Stimulated activated CD4-positive, alpha-beta T cell treated with anti-CD3 and anti-CD28 coated beads, Interleukin-1b, Interleukin-23, amount 100 ng/mL, for 24 hours (primary cell): ENCODE measurements at regions not wholly inside any gene's neighbourhood (a gene's known extent, or its start where the extent isn't known, plus 50 kb on each side); places are given as distances from the start of the nearest gene placed in this dataset.

ENCODE experiments used
- DNase-seq, 4 experiments: peaks; one replicate each; pipeline ENCODE4 v3.0.0-alpha.2; 2020; ENCODE audit warnings: low read depth in 4 of 4, low spot score in 1 of 4

DNA sequence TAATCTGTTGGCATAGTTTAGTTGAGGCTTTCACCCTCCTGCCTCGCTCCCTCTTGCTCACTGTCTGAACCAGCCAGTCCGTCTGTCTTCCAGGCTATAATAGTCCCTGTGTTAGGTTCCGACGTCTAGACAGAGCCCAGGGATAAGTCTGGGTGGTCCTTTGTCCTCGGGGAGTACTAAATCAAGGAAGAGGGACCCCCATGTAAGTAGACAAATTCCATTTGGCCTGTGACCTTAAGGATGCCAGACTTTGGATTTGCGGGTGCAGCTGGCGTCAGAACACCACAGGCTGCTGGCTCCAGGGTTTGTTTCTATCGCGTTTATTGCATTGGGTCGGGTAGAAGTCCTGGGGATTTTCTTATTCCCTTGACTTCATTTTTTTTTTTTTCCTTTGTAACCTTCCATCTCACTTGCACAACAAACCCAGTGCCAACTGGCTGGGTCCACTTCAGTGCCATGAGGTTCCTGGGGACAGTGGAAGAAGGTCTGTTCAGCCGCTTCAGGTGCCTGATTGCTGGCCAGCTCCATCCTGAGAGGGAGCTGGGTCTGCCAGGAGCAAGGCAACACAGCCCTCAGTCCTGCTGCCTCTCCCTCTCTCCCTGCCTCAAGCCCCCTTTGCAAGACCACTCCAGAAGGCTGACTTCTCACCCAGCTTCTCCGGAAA, 95.4 kb upstream of the KLHL25 start:
- DNase-seq = no peak

DNA sequence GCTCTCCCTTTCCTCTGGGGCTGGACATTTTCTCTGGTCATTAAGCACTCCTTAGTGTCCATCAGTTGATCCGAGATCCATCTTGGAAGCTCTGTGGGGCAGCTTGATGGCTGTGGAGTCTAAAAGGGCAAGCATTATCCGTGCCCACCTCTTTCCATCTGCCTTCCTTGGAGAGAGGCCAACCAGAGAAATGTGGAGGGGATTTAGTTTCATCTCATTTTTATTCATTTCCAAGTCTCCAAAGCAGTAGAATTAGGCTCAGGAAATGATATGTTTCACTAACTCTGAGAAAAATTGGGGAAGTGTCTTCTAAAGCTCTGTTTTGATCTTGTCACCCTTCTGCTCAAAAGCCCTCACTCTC, 95.9 kb upstream of the KLHL25 start:
- DNase-seq = no peak

DNA sequence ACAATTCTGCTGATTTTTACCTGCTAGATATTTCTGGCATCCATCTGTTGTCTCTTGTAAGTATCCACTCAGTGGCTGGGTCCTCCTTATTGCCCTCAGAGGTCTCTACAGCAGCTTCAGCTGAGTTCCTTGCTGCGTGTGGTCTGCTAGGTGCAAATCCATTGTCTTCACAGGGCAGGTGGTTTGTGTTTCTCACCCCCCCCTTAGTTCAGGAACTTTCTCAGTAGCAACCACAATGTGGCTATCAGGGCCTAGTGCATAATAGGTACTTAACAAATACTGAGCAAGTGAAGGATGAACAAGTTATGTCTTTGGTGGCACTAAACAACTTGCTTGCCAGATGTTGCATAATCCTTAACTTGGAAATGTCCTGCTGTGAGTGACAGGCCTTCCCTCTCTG, 96.7 kb upstream of the KLHL25 start:
- no peak for DNase-seq

DNA sequence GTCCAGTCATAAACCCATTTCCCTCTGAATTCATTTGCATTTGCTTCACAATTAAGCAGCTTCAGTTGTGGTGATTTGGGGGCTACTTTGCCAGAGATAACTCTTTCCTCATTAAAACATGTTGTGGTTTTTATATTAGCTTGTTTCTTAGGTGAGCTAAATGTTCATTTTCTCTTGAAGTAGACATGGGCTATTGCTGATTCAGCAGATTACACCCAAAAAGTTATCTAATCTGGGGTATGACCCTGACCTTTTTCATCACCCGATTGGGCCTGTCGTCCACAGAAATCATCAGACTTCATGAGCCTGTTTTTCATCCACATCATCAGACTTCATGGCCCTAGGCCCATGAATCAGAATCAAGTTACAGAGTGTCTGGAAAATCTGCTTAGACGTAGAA, 97.5 kb upstream of the KLHL25 start:
- no peak for DNase-seq

GRCh38 chr15:85897207-85897894, 102.6 kb upstream of the KLHL25 start:
- DNase-seq = no peak

DNA sequence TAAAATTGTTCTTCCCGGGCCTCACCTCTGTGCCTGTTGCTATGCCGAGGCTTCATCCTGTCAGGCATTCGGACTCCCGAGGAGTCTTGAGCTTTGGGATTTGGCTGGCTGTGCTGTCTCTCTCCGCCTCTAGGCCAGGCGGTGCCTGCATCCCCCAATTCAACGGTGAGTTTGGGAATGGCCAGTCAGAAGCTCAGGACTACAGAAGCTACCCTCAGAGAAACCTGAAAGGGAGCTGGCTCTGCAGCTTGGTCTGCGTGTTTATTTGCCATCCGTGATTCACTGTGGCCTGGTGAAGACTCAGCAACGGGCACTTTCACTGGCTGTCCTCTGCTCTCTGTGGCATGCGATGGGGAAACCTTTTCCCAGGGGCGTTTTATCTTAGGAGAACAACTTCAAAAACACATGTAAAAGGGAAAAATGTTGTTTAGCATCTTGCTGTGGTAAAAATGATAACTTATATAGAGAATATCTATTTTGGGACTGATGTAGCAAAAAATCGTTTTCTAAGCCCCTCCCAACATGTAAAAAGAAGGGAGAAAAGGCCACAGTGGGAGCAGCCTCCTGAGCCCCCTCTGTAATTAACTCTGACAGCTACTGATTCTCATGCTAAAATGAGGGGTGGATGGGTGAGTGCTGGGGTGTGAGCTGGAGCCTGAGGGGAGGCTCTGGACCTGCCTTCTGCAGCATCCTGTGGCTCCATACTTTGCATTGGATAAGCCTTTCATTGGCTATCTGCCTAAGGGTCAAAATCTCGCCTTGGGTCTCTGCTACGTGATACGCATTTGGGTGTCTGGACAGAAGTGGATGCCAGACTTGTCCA, 103.4 kb upstream of the KLHL25 start:
- DNase-seq = no peak

DNA sequence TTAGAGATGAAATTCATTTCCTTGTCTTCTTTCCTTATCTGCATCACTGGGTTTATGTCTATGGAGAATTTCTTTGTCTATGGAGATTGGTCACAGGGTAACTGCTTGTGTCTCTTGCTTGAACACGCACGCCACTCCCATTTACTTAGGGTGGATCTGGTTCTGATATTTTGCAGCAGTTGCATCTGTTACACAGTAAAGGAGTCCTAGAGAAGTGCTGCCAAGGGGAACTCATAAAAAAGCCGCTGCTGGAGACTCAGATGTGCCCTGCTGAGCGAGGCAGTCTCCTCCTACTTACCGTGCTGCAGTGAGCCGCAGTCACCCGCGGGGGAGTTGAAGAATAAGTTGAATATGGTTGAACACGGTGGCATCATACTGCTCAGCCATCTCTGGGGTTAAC, 105.2 kb upstream of the KLHL25 start:
- DNase-seq = no peak

GRCh38 chr15:85905751-85906450, 111.2 kb upstream of the KLHL25 start:
- no peak for DNase-seq

- DNase-seq = no peak
These were observed 111.9 kb upstream of the KLHL25 start for GRCh38 chr15:85906640-85907039.

DNA sequence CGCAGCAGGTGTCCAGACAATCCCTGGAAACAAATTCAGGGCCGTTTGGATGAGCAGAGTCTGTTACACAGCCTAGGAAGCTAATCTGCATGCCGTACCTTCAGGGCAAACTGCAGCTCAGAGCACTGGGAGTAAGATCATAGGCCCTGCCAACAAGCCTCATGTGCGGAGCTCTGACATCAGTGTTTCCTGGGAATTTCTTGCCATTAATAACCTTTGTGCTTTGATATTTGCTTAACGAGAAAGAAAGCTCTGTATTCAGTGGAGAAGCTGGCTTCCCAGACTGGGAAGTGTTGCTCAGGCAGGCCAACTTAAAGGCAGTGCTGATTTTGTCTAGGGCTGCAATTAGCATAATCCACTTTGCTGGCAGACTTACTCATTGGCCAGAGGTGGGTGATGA, 116.1 kb upstream of the KLHL25 start:
- DNase-seq = no peak

GRCh38 chr15:85913461-85913860, 118.7 kb upstream of the KLHL25 start:
- no peak for DNase-seq

DNA sequence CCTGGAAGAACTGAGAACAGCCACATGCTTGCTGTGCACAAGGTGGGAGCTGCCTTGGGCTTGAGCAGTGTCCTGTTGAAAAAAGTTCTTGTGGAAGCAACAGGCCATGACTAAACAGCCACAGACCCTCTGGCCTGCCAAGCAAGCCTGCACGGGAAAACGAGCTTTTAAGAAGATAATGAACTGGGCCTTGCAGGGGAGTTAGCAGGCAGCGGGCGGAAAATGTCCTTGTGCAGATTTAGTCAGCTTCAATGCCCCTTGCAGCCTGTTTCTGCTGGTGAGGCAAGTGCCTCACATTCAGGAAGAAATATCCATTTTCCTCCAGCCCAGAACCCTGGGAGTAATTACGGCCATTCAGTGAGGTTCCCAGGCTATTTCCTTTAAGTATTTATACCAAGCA, 126.2 kb upstream of the KLHL25 start:
- no peak for DNase-seq

DNA sequence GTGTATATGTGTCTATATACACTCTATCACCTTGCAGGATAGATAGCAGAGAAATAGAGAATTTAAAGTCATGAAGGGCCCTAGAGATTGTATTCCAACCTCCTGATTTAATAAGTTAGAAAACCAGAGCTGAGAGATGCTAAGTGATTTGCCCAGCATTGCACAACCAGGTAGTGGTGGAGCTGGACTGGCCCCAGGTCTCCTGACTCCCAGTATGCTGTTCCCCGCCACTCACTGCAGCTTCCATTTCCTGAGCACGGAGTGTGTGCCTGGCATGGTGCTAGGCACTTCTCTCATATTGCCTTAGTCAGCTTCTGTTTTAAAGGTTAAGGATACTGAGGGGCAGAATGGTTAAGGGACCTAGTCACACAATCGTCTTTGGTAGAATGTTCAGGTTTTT, 129.4 kb upstream of the KLHL25 start:
- no peak for DNase-seq

DNA sequence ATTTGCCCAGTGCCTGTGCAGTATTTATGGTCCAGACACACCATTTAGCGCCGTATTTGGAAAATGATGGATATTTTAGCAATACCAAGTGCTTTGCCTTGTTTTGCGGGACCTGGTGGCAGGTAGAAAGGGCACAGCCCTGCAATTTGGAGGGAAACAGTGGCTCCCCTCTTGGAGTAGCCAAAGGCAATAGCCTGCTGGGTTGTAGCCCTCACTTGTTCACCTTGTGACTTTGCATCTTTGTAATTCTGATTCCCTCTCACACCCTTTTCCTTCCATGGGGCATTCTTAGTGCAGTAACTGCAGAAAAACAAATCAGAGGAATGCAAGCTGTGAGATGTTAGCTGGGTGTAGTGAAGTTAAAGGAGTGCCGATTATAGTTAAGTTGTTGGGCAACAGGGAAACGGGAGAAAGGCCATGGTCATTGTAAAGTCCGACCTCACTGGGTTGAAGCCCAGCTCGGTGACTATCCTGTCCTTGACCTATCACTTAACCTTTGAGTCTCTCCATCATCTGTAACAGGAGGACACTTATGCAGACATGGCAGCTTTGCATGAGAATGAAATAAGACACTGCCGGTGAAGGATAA, 131.0 kb upstream of the KLHL25 start:
- no peak for DNase-seq

DNA sequence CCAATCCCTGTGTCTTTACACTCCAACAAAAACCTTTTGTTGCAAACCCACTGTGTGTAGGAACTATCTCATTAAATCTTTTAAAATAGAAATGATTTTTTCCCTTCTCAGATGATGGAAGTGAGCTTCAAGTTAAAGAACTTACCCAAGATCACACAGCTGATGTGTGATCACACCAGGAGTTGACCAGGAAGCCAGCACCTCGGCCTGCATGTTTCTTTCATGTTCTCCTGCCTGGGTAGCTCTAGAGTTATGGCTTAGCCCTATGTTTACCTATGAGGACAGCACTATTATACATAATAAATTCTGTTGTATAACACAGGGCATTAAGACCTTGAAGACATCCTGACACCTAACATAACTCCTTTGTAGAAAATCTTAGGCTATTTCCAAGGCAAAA, 132.1 kb upstream of the KLHL25 start:
- no peak for DNase-seq

DNA sequence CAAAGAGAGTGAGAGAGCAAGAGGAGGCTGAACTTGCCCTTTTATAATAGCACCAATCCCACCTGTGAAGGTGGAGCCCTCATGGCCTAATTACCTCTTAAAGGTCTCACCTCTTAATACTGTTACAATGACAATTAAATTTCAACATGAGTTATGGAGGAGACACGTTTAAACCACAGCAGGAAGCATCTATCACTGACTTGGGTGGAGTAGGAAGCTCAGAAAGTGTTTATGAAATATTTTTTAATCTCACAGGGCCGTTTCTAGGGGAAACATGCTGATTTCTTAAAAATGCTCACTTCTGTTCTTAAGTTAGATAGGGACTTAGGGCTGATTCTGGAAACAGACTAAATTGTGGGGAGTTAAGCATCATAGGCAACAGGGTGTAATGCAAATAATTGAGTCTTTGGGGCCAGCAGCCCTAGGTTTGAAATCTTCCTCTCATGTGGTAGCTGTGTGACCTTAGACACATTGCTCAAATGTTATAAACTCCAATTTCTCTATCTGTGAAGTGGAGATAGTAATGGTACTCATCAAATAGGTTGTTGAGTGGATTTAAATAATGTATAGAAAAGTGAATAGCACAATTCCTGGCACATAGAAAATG, 133.3 kb upstream of the KLHL25 start:
- DNase-seq = no peak

DNA sequence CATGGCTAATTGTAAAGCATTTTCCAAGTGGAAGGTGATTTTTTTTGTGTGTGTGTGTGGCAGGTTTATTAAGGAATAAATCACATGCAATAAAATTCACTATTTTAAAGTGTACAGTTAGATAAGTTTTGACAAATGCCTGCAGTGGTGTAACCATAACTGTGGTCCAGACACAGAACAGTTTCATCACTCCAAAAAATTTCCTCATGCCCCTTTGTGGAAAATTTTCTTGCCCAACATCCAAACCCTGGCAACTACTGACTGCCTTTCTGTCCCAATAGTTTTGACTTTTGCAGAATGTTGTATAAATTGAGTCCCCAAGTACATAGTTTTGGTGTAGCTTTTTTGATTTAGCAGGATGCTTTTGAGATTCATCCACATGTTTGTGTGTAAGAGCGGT, 135.1 kb upstream of the KLHL25 start:
- DNase-seq = no peak

DNA sequence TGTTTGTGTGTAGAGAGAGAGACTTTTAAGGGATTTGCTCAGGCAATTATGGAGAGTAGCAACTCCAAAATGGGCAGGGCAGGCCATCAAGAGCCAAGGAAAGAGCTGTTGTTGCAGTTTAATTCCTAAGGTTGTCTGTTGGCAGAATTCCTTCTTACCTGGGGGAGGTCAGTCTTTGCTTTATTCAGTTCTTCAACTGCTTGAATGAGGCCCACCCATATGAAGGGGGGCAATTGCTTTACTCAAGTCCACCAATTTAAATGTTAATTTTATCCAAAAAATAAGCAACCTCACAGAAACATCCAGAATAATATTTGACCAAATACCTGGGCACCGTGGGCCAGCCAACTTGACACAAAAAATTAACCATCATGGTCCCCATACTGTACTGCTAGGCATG, 137.7 kb upstream of the KLHL25 start:
- DNase-seq = no peak

DNA sequence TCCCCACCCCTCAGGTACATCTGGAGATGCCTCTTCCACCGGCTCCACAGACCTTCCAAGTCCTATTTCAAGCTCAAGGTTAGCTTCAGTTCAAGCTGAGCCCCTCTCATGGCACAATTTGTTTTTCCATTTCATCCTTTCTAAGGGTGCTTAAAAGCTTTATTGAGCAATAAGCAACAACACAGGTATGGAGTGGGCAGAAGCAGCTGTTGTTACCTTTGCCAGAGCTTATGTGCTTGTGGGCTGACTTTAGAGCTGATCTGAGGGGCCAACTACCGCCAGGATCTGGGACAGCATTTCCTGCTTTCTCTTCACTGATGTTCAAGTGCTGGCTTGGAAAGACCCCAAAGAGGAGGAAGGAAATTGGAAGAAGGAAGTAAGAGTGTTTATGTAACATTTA, 140.0 kb upstream of the KLHL25 start:
- no peak for DNase-seq

- DNase-seq = no peak
These were observed 140.5 kb upstream of the KLHL25 start for GRCh38 chr15:85935182-85935581.

DNA sequence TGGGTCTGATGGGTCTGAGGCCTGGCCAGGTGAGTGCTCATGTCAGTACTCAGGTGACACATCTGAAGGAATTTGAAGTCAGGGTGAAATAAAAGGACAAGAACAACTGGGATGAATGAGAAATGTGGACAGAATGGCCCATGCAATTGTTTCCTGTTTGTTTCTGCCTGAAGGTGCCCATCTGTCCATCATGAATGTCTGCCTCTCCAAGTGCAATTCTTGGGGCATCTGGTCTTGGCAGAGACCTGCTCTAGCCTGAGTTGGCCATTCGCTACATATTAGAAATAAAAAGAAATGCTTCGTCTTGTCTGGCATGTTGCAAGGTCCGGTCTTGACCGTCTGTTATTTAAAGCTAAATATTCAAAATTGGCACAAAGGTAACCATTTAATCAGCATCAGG, 142.0 kb upstream of the AGBL1 start:
- DNase-seq = no peak
